ENCODE measurements at regions not wholly inside any gene's neighbourhood (a gene's known extent, or its start where the extent isn't known, plus 50 kb on each side); places are given as distances from the start of the nearest gene placed in this dataset.

- Mint-ChIP-seq H3K9me3 (ENCODE audit: insufficient read depth) (no peaks in the 10 kb centered on the region), H3K4me3 (no peak overlapping the region), H3K36me3 (ENCODE audit: low read depth) (no peaks in the 10 kb centered on the region), H3K27me3 (ENCODE audit: low read depth) (peaks cover 8% of the 10 kb centered on the region), H3K27ac (no peak overlapping the region), H3K4me1 (ENCODE audit: low read depth) (no peaks in the 10 kb centered on the region)
- POLR2A ChIA-PET, result no interaction called here
- CTCF ChIA-PET, result no interaction called here
- ATAC-seq, result no peak
- DNase-seq, result no peak
Measured at GRCh38 chr10:124160943-124161582, 67.7 kb upstream of the CHST15 start.

GRCh38 chr10:124160176-124160575 is 66.8 kb upstream of the CHST15 start:
- no peak overlapping the region for H3K27ac Mint-ChIP-seq
- no peak for ATAC-seq
- H3K4me3 Mint-ChIP-seq, result no peak overlapping the region
- H3K9me3 Mint-ChIP-seq (ENCODE audit: insufficient read depth), result no peaks in the 10 kb centered on the region
- CTCF ChIA-PET, result no interaction called here
- peaks cover 8% of the 10 kb centered on the region for H3K27me3 Mint-ChIP-seq (ENCODE audit: low read depth)
- POLR2A ChIA-PET, result no interaction called here
- H3K36me3 Mint-ChIP-seq (ENCODE audit: low read depth), result no peaks in the 10 kb centered on the region
- peaks cover 2% of the 10 kb centered on the region for H3K4me1 Mint-ChIP-seq (ENCODE audit: low read depth)
- DNase-seq, result no peak

GRCh38 chr10:124159153-124159552 is 65.8 kb upstream of the CHST15 start:
- H3K9me3 Mint-ChIP-seq (ENCODE audit: insufficient read depth), result no peaks in the 10 kb centered on the region
- peaks cover 2% of the 10 kb centered on the region for H3K4me1 Mint-ChIP-seq (ENCODE audit: low read depth)
- CTCF ChIA-PET, result no interaction called here
- DNase-seq (no peak), ATAC-seq (no peak)
- peaks cover 8% of the 10 kb centered on the region for H3K27me3 Mint-ChIP-seq (ENCODE audit: low read depth)
- POLR2A ChIA-PET, result no interaction called here
- no peaks in the 10 kb centered on the region for H3K36me3 Mint-ChIP-seq (ENCODE audit: low read depth)
- H3K27ac Mint-ChIP-seq, result no peak overlapping the region
- no peak overlapping the region for H3K4me3 Mint-ChIP-seq

DNA sequence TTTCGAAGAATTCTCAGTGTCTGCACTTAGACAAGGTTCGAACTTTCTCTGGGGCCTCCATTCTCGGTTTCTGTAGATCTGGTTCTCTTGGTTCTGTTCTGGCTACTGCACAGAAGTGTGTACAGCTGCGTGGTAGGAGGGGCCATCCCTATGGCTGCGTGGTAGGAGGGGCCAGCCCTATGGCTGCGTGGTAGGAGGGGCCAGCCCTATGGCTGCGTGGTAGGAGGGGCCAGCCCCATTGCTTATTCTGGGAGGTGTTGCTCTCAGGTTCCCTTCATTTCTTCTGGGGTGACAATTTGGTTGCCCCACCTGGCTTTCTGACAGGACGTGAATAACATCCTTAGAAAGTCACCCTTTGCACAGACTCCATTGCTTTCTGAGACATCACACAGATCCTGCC is 65.2 kb upstream of the CHST15 start:
- ATAC-seq (no peak), DNase-seq (no peak)
- Mint-ChIP-seq H3K9me3 (ENCODE audit: insufficient read depth) (no peaks in the 10 kb centered on the region), H3K36me3 (ENCODE audit: low read depth) (no peaks in the 10 kb centered on the region), H3K27ac (no peak overlapping the region), H3K27me3 (ENCODE audit: low read depth) (peaks cover 8% of the 10 kb centered on the region), H3K4me3 (no peak overlapping the region), H3K4me1 (ENCODE audit: low read depth) (peaks cover 2% of the 10 kb centered on the region)
- ChIA-PET CTCF (no interaction called here), POLR2A (interaction anchor here (1.5 kb wide), 1 partner anchor 73 kb away, joined by 4 read pairs; no protein-coding TSS in a partner anchor)

DNA sequence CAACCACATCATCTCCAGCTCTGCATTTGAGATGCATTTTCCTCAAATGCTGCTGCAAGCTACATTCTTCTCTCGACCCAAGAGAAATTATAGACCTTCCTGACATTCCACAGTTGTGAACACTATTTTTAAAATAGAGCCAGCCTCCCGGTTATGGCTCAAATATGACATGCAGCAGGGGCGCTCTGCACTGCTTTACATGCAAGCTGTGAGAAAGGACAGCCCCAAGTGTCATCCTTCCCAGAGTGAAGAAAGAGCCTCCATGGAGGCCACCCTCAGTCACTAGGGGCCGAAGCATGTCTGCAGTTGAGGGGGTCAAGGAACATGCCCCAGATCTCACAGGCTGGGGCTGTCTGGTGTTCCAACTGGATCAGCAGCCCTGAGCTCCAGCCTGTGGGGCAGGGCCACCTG is 63.9 kb upstream of the CHST15 start:
- no peaks in the 10 kb centered on the region for H3K9me3 Mint-ChIP-seq (ENCODE audit: insufficient read depth)
- peaks cover 5% of the 10 kb centered on the region for H3K27me3 Mint-ChIP-seq (ENCODE audit: low read depth)
- H3K4me3 Mint-ChIP-seq, result no peak overlapping the region

GRCh38 chr10:124156524-124157260 is 63.3 kb upstream of the CHST15 start:
- peaks cover 4% of the 10 kb centered on the region for H3K4me1 Mint-ChIP-seq (ENCODE audit: low read depth)
- CTCF ChIA-PET, result no interaction called here
- no peak for ATAC-seq
- H3K27ac Mint-ChIP-seq, result no peak overlapping the region
- H3K27me3 Mint-ChIP-seq (ENCODE audit: low read depth), result peaks cover 4% of the 10 kb centered on the region
- no peaks in the 10 kb centered on the region for H3K36me3 Mint-ChIP-seq (ENCODE audit: low read depth)
- DNase-seq, result no peak
- POLR2A ChIA-PET, result no interaction called here
- H3K4me3 Mint-ChIP-seq, result no peak overlapping the region
- no peaks in the 10 kb centered on the region for H3K9me3 Mint-ChIP-seq (ENCODE audit: insufficient read depth)

More for the DNA sequence above, 63.9 kb upstream of the CHST15 start:
- H3K36me3 Mint-ChIP-seq (ENCODE audit: low read depth), result no peaks in the 10 kb centered on the region
- DNase-seq (no peak), ATAC-seq (no peak)
- H3K4me1 Mint-ChIP-seq (ENCODE audit: low read depth), result peaks cover 2% of the 10 kb centered on the region
- no peak overlapping the region for H3K27ac Mint-ChIP-seq
- CTCF ChIA-PET, result no interaction called here
- POLR2A ChIA-PET, result interaction anchor here (1.5 kb wide), 1 partner anchor 75 kb away, joined by 4 read pairs; no protein-coding TSS in a partner anchor

- no peaks in the 10 kb centered on the region for H3K36me3 Mint-ChIP-seq (ENCODE audit: low read depth)
- H3K27ac Mint-ChIP-seq, result no peak overlapping the region
- H3K4me3 Mint-ChIP-seq, result no peak overlapping the region
- no peaks in the 10 kb centered on the region for H3K9me3 Mint-ChIP-seq (ENCODE audit: insufficient read depth)
- ChIA-PET POLR2A (no interaction called here), CTCF (no interaction called here)
- ATAC-seq, result no peak
- H3K27me3 Mint-ChIP-seq (ENCODE audit: low read depth), result peaks cover 10% of the 10 kb centered on the region
- peaks cover 6% of the 10 kb centered on the region for H3K4me1 Mint-ChIP-seq (ENCODE audit: low read depth)
- no peak for DNase-seq
Measured at GRCh38 chr10:124155781-124156435, 62.5 kb upstream of the CHST15 start.

DNA sequence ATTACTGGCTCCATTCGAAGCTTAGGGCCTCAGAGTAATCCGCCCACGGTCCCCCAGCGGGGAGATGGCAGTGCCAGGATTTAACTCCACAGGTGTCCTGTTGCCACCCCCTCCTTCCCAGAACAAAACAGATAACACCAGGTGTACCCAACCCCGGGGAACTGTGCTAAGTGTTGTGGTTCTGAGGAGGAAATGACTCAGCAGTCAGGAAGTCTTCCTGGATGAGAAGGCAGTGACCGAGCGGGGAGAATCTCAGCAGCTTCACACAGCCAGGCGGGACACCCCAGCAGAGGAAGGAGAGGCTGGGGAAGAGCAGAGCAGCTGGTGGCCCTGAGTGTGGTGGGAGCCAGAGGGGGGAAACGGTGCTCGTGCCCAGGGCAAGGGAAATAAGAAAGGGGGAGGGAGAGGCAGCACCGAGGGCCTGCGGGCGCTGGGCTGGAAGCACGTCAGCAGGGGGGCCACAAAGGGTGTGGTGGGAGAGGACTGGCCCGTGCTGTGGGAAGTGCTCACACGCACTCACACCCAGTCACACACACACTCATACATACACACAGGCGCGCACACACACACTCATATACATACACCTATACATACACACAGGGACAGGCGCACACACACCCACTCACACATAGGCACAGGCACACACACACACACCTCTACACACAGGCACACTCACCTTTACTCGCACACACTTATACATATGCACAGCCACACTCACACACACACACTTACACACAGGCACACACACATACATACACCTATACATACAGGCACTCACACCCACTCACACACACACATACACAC is 59.8 kb upstream of the CHST15 start:
- H3K36me3 Mint-ChIP-seq (ENCODE audit: low read depth), result no peaks in the 10 kb centered on the region
- POLR2A ChIA-PET, result interaction anchor here (0.6 kb wide), 1 partner anchor 763 kb away, joined by 3 read pairs; no protein-coding TSS in a partner anchor
- ATAC-seq, result peak; percentile 83
- peak; percentile 59 for DNase-seq
- H3K27me3 Mint-ChIP-seq (ENCODE audit: low read depth), result peaks cover 14% of the 10 kb centered on the region
- H3K9me3 Mint-ChIP-seq (ENCODE audit: insufficient read depth), result no peaks in the 10 kb centered on the region
- H3K4me3 Mint-ChIP-seq, result no peak overlapping the region
- peaks cover 21% of the 10 kb centered on the region for H3K4me1 Mint-ChIP-seq (ENCODE audit: low read depth)
- no peak overlapping the region for H3K27ac Mint-ChIP-seq
- CTCF ChIA-PET, result interaction anchor here (1.3 to 1.7 kb wide), 2 partner anchors 61 to 236 kb away, joined by 3 to 4 read pairs; no protein-coding TSS in a partner anchor

GRCh38 chr10:124152139-124153022 is 59.0 kb upstream of the CHST15 start:
- H3K4me1 Mint-ChIP-seq (ENCODE audit: low read depth), result peaks cover 22% of the 10 kb centered on the region
- H3K27me3 Mint-ChIP-seq (ENCODE audit: low read depth), result peaks cover 14% of the 10 kb centered on the region
- H3K9me3 Mint-ChIP-seq (ENCODE audit: insufficient read depth), result no peaks in the 10 kb centered on the region
- DNase-seq (no peak), ATAC-seq (peak; percentile 34)
- ChIA-PET POLR2A (interaction anchor here (0.6 kb wide), 1 partner anchor 764 kb away, joined by 3 read pairs; no protein-coding TSS in a partner anchor), CTCF (interaction anchor here (1.3 to 1.7 kb wide), 2 partner anchors 60 to 236 kb away, joined by 3 to 4 read pairs; no protein-coding TSS in a partner anchor)
- H3K4me3 Mint-ChIP-seq, result no peak overlapping the region
- no peaks in the 10 kb centered on the region for H3K36me3 Mint-ChIP-seq (ENCODE audit: low read depth)
- no peak overlapping the region for H3K27ac Mint-ChIP-seq

DNA sequence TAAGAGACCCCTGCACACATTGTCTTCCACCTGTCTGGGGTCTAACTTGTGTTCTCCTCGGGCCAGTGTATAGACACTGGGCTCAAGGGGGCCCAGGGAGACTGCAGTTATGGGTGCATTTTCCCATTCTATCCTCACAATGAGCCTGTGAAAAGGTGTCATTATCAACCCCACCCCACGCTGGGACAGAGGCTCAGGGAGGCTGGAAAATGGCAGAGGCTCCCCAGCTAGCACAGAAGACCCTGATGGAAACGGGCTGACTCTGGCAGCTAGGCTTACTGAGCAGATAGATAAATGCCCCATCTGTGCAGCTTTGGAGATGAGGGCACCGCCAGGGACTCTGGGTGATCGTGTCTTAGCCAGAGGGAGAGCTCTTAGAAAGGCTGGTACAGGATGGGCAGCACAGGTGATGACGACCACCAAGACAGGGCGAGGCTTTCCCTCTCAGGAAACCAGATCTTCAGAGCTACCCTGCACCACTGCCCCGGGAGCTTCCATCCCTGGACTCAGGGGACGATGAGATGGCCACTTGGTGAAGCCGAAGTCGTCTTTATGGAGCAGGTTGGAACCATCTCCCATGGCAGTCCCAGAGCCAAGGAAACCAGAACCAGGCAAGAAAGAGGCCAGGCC is 58.2 kb upstream of the CHST15 start:
- POLR2A ChIA-PET, result no interaction called here
- H3K36me3 Mint-ChIP-seq (ENCODE audit: low read depth), result no peaks in the 10 kb centered on the region
- peaks cover 22% of the 10 kb centered on the region for H3K4me1 Mint-ChIP-seq (ENCODE audit: low read depth)
- DNase-seq, result no peak
- H3K27ac Mint-ChIP-seq, result peak overlapping the region; percentile 16
- CTCF ChIA-PET, result interaction anchor here (1.3 kb wide), 1 partner anchor 59 kb away, joined by 3 read pairs; no protein-coding TSS in a partner anchor
- H3K9me3 Mint-ChIP-seq (ENCODE audit: insufficient read depth), result no peaks in the 10 kb centered on the region
- H3K4me3 Mint-ChIP-seq, result no peak overlapping the region
- H3K27me3 Mint-ChIP-seq (ENCODE audit: low read depth), result peaks cover 14% of the 10 kb centered on the region
- ATAC-seq, result no peak

Measured in activated CD8-positive, alpha-beta T cell treated with anti-CD3 and anti-CD28 coated beads, Interleukin-2, amount 10 ng/mL, durations not matched to agents 7 days and 5 days (primary cell).